ENCODE measurements at regions not wholly inside any gene's neighbourhood (a gene's known extent, or its start where the extent isn't known, plus 50 kb on each side); places are given as distances from the start of the nearest gene placed in this dataset.

DNA sequence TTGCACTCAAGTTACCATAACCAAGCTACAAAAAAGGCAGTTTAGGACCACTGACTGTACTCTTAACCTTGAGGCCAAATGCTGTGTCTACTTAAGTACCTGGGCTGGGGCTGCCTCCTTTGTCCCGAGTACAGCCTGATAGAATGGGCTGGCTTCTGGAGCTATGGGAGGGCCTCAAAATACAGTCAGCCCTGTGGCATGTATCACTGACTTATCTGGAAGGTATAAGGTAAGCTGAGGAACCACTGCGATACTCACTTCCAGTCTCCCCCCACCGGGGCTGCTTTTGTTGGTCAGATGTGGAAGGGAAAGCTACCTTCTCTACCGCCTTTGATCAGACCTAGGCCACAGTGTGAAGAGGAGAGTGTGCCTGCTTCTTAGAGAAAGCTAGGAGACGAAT is 404.8 kb downstream of the ARHGEF28 start:
- DNase-seq (ENCODE audit: low read depth, low spot score): no peak

DNA sequence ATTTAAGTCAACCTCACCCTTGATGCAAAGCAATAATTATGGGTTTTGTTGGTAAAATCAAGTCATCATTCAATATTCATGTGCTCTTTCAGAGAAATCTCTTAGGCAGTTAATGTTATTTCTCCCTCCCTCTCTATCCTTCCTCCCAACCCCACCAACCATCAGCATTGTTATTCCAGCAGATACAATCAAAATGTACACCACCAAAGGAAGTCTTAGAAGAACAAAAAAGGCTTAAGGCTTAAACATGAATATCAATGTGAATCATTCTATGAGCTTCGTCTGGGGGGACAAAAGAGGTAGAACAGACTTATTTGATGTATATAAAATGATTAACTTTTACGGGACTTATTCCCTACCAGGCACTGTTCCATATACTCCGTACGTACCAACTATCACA is 404.4 kb downstream of the ARHGEF28 start:
- DNase-seq (ENCODE audit: low read depth, low spot score): no peak

DNA sequence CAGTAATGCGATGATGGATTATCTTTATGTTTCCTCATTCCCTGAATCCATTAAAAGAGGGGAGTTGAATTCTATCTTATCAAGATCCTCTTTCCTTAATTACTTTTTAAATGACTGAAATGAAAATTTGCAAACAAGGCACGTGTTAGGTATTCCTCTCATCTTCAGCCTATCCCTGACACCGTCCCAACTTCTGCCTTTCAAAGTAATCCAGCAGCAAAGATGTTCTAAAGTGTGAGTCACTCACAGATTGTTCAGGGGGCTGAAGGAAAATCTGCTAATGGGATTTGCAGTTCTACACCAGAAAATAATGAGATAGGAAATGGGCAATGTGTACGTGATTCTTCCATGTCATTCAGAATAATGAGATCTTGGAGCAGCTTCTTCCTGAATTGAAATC is 403.0 kb downstream of the ARHGEF28 start:
- DNase-seq (ENCODE audit: low read depth, low spot score): no peak

DNA sequence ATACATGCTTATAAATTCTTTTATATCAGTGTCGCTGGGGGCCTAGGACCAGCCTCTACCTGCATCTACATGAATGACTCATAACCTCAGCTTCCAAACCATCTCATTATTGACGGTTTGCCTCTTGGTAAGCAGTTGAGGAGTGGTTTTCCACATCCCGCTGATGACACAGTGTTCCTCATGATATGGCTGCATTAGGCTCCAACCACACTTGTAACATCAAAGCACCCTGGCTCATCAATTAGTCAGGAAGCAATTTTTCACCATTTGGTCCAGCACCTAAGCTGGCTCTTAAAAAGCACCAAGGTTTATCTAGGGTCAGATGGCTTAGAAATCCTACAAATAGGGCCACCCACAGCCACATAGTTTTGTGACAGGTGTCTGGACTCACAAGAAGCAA is 402.4 kb downstream of the ARHGEF28 start:
- no peak for DNase-seq (ENCODE audit: low read depth, low spot score)

DNA sequence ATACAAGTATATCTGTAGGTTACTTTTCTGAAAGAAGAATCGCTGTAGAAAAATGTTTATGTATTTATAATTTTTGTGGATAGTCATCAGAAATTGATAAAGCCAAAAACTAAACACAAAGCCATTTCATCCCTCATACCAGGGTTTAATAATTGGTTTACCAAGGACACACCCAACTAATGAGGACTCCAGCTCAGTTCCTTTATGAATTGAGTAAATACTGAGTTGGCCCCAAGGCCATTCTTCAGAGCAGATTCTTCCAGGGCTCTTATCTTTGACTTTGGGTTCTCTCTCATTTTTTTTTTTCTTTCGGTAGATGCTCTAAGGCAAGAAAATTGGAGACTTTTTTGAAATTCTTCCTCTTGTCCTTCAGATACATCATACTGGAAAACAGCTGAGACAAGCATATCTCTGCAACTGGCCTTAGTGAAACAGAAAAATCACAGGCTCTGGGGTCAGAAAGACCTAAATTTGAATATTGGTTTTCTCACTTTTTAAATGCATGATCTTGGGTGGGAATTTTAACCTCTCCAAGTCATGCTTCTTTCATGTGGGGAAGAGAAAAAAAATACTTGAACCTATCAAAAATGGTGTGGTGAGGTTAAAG is 401.8 kb downstream of the ARHGEF28 start:
- DNase-seq (ENCODE audit: low read depth, low spot score): no peak

DNA sequence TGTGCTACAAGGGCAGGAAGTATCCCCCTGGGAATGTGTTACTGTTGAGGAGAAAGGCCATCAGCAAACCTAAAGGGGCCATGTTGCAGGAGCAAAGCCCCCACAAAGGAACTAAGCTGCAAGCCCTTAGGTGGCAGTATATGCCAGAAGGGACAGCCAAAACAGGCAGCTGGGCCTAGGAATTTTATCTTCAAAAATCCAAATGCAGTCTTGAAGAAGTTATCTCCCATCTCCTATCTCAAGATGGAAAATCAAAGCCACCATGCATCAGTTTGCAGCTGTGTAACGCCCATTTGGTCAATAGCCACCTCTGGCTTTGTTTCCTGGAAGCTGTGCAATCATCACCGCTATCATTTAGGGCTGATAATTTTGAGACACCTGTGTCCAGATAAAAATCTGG is 400.3 kb downstream of the ARHGEF28 start:
- no peak for DNase-seq (ENCODE audit: low read depth, low spot score)

DNA sequence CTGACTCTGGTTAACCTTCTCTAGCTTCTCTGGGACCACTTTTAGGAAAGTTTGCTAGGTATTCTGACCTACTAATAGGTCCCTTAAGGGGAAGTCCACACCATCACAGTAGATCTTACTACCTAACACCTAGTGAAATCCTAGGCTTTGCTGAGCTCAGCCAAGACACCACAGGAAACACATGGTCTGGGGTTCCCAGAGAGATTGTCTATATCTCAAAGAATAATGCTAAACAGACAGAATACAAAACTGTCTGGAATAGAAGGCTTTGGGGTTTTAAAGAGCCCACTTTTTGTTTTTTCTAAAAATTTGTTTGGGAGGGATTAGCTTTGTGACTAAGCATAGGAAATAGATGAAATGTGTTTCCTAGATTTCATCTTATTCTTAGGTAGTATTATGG is 395.1 kb downstream of the ARHGEF28 start:
- no peak for DNase-seq (ENCODE audit: low read depth, low spot score)

DNA sequence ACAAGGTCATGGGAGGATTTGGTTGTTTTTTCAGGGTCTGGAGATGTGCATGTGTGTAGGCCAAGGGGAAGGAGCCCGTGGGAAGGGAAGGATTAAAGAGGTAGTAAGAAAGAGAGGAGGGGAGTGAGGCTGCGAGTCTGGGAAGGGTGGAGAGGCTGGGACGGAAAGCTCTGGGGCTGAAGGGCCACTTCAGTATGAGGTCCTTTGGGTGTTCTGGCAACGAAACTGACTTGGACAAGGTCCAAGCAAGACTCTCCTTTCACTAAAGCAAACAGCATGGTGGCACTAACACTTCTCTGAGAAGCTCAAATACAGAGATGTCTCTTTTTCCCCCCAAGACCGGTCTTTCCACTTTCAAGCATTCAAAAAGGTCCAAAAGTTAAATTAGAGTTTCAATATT is 394.5 kb downstream of the ARHGEF28 start:
- DNase-seq (ENCODE audit: low read depth, low spot score): no peak

DNA sequence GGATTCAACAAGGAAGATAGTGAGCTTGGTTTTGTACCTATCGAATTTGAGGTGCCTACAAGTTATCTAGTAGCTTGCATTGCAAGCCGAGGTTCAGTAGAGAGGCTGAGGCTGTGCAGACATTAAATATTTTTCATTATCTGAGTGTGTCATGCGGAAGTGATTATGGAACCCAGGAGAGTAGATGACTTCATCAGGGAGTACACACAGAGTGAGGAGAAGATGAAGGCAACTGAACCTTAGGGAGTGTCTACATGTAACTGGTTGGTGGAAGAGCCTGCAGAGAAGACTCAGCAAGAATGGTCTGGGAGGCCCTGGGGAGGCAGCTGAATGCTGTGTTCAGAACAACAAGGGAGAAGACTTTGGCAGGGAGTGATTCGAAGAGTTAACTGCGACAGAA is 393.9 kb downstream of the ARHGEF28 start:
- no peak for DNase-seq (ENCODE audit: low read depth, low spot score)

DNA sequence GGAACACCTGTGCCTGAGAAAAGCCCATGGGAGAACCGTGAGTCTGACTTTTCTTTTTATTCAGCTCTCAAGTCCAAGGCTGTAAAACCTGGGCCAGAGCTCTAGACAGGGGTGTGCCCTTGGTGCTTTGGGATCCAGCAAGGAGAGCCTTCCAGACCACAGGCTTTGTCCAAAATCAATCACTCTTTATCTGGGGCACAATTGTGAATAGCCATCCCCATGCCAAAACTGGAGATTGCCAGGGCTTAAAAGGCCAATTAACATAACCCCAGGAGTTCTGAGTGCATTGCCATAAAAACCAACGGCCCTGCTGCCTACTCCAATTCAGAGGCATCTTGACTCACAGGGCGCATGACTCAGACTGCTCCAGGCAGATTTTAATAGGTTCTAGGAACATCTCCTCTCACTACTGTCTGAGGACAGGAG is 391.8 kb downstream of the ARHGEF28 start:
- no peak for DNase-seq (ENCODE audit: low read depth, low spot score)

DNA sequence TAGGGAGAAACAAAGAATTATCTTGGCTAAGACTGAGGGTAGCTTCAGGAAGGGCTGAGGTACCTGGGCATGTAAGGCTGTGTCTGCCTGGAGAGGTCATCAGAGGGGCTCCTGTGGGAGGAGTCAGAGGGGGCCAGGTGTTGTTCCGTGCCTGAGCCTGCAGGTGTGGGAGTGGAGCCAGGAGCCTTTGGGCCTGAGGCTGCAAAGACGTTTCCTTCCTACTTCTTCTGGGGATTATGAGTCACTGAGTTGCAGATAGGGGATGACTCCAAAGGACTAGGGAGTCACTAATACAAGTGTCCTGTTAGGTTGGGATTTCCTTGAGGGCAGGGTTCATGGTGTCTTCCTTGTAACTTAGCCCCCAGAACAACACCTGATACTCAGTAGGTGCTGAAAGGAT is 391.1 kb downstream of the ARHGEF28 start:
- DNase-seq (ENCODE audit: low read depth, low spot score): no peak

DNA sequence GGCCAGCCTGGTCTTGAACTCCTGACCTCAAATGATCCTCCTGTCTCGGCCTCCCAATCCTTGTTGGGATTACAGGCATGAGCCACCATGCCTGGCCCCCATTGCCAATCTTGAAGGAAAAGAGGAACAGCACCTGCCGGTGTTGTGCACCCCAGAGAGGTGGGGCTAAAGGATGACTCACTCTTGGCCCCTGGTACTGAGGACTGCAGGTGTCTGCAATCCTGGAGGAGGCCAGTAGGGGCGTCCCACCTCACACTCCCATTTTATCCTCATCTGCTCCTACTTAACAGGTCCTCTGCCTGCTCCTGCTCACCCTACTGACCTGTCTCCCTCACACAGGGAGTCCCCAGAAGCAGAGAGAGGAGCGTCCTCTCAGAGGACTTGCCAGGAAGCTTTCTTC is 390.4 kb downstream of the ARHGEF28 start:
- no peak for DNase-seq (ENCODE audit: low read depth, low spot score)

DNA sequence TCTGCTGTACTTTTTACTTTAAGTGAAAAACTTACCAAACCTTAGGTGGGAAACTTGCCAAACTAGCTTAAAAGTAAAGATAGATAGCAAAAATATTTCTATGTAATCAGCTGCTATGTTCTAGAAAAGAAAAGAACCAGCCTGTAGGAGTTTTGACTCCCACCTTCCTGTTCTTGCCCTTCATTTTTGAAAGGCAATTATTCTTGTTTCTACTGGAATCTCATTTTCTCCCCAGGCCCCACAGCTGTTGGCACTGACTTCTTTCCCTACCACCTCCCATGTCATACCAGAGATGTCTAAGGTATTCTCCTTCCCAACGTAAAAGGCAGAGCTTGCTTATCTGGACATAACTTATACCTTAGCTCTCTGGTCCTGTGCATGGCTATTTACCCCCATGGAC is 389.7 kb downstream of the ARHGEF28 start:
- no peak for DNase-seq (ENCODE audit: low read depth, low spot score)

DNA sequence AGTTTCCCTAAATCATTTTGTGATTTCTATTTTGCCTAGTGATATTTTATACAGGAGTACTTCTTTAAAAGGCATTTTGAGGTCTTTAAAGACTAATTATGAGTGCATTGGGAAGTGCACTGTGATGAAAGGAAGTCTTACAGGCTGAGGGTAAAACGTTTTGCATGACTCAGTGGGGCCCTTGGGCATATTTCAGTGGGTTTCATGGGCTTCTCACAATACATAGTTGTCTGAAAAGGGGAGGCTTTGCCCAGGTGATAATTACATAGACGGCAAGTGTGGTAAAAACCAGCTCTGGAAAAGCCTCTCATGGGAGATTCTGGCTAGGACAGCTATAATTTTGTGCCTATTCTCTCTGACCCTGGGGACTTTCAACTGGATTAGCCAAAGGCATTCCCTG is 387.2 kb downstream of the ARHGEF28 start:
- no peak for DNase-seq (ENCODE audit: low read depth, low spot score)

DNA sequence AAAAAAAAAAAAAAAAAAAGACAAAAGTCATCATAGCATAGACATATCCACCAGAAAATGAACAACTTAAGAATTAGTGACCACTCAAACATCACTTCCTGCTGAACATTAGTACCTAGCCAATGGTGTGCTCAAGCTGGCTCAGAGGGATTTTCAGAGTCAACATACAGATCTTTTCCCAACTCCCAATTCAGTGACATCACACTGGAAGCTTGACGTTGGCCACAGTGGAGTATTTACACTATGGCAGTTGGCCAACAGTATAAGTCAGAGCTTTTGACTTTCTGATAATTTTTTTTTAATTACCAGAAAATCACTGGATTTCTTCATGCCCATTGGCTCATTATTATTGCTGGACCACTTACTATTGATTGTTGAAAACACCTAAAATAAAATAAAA is 383.5 kb downstream of the ARHGEF28 start:
- no peak for DNase-seq (ENCODE audit: low read depth, low spot score)

DNA sequence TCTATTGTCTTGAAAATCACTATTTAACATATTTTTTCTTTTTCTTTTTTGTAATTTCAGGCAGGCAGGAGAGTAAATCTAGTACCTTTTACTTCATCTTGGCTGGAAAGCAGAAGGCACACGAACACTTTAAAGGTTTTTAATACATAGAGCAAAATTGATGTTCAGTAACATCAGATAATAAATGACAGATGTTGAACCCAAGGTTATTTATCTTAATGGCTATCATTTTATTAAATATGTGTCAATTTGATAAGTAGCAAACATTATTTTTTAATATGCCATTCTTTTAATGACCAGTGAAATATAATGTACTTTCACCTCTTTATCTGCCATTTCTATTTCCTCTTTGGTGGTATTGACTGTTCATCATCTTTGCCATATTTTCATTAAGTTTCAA is 381.2 kb downstream of the ARHGEF28 start:
- DNase-seq (ENCODE audit: low read depth, low spot score): no peak

DNA sequence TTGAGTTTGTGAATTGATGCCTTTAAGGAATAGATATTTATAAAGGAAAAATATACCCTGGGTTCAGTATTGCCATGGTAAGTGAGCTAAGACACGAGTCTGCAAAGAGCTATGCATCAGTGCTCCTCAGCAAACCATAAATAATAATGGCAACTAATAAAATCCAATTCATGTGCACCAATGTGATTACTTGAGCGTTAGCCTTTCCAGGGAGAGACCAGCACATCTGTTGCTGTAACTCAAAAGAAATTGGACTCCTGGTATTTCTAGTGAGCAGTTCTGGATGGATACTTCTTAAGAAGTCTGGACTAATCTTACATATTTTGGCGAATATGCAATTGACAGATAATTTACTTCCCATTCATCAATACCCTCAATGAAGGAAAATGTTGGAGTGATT is 373.3 kb downstream of the ARHGEF28 start:
- DNase-seq (ENCODE audit: low read depth, low spot score): no peak

DNA sequence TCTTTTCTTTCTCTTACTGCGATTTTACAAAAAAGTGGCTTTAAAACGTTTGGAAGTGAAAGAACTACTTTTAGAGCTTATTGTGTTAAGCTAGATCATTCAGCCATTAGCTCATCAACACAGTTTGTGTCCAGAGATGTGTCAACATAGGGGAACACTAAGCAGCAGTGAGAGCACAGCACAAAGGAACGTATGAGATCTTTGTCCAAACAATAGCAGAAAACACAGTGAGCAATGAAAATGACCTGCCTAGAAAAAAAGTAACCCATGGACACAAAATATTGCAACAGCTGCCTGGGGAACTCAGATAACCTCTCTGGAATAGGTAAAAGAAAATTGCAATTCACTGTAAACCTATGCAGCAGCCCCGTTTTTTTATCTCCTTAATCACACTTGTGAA is 372.5 kb downstream of the ARHGEF28 start:
- no peak for DNase-seq (ENCODE audit: low read depth, low spot score)

DNA sequence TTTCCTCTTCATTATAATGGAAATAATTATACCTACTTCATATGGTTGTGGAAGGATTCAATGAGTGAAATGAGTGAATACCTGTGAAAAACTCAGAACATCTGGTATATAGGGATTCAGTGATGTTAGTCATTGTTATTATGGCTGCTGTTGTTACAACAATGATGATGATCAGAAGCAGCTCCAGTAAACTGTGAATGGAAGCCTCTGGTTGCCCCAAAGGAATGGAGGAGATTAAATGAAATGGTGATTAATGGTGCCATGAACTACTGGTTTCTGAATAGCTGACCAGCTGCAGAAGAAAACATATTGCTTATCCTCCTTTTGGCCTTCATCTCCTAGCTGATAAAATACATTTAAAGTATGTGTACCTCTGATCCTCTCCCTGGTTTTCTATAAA is 372.0 kb downstream of the ARHGEF28 start:
- no peak for DNase-seq (ENCODE audit: low read depth, low spot score)

DNA sequence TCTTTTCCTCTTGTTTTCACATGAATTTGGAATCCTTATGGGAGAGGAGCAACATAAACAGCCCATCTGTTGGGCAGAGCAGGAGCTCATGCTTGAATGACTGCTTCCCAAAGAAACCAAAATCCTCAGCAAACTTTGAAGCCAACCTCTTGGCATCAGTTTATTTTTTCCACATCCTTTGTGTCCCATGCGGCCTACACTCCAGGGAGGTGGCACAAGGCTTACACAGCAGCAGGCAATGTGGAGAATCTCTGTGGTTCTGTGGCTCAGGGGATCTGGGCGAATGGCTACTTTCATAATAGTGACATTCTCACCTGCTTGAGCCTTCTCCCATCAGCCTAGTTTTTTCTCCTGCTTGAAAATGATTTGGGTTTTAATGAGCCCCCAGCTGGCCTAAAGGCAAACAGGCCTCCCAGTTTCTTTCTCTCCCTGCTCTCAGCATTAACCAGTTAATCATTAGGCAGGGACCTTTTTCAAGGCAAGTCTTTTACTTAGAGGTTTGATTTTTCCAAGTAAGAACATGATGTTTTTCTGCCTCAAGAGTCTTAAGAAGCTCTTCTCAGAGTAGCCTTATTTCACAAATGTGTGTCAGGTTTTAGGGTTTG is 370.3 kb downstream of the ARHGEF28 start:
- no peak for DNase-seq (ENCODE audit: low read depth, low spot score)

DNA sequence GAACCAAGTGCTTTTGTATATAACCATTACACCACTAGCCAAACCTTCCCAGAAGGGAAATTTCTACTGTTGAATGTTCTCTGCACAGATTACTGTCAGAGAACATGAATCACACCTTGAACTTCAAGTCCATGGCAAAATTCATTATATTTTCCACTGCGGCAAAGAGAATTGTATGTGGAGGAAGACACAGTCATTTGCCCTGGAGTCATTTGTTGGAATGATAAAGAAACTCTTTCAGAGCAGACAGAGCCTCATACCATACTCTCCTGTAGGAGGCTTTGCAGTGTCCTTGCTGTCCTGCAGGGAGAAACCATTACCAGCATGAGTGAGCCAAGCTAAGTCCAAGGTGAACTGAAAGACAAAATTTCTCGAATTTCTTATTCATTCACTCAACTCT is 369.0 kb downstream of the ARHGEF28 start:
- DNase-seq (ENCODE audit: low read depth, low spot score): no peak

All from brain pericyte (primary cell).